HepG2 (cell line): ENCODE measurements at regions not wholly inside any gene's neighbourhood (a gene's known extent, or its start where the extent isn't known, plus 50 kb on each side); places are given as distances from the start of the nearest gene placed in this dataset.

Experiments used
- ATAC-seq: fragments of 200-7000 bp; cut with Tn5 transposase; 3 replicates; pipeline ENCODE4 v1.9.1; 2020; ENCODE audit warnings: mild to moderate bottlenecking, moderate library complexity
- BruUV-seq: library from RNA; stranded (reverse); fragments of 400-500 nt; replicated peaks from 2 replicates; lab custom pipeline; 2021; lab: Mats Ljungman, UMichigan
- CTCF ChIA-PET: fragments of 300-600 bp; formaldehyde crosslinking; extraction: SDS; loops from one replicate; lab custom pipeline; 2021; ENCODE audit warnings: low total read pairs, inconsistent platforms, low intra/inter-chr PET ratio; lab: Yijun Ruan, JAX
- POLR2A ChIA-PET: fragments of 350-600 bp; sonication (Branson Sonifier 250); formaldehyde crosslinking; loops from one replicate; lab custom pipeline; 2020; ENCODE audit warnings: antibody characterized with exemption, inconsistent platforms; lab: Yijun Ruan, JAX
- DNase-seq: peaks from one replicate; pipeline ENCODE4 v3.0.0-alpha.2; 2015; ENCODE audit warnings: low spot score
- FAIRE-seq: peaks from 3 replicates; lab custom pipeline; 2011; peaks lifted over from hg19 to GRCh38; lab: Jason Lieb, UNC
- H2AFZ ChIP-seq: one replicate; pipeline ENCODE4 v1.6.1; 2011; ENCODE audit warnings: low read length, inconsistent platforms
- H3K27ac ChIP-seq: fragments of 300-600 bp; 3 replicates; pipeline ENCODE4 v1.8.0; 2011; ENCODE audit warnings: mixed run types, mild to moderate bottlenecking, mixed read lengths, low read length, inconsistent platforms; ENCODE audit not compliant: insufficient read depth; ENCODE audit errors: extremely low read length
- H3K27me3 ChIP-seq, 2 experiments: fragments of 200-600 bp in 1 of 2; 2 replicates in 1 of 2; 3 replicates in 1 of 2; pipeline versions ENCODE4 v1.6.0 to v1.8.0; 2011; ENCODE audit warnings: low read length in 2 of 2, mild to moderate bottlenecking in 2 of 2, moderate library complexity in 2 of 2, inconsistent platforms in 1 of 2; ENCODE audit not compliant: insufficient read depth in 2 of 2, control insufficient read depth in 1 of 2
- H3K36me3 ChIP-seq, 2 experiments: fragments of 200-600 bp in 1 of 2; replicated peaks in 1 of 2; 2 replicates in 1 of 2; 3 replicates in 1 of 2; pipeline versions ENCODE4 v1.5.1 to v1.8.0; 2011; ENCODE audit warnings: low read length in 2 of 2, inconsistent platforms in 1 of 2; ENCODE audit not compliant: insufficient read depth in 2 of 2, control insufficient read depth in 1 of 2
- H3K4me1 ChIP-seq: 2 replicates; pipeline ENCODE4 v1.5.1; 2012; ENCODE audit warnings: low read length, inconsistent platforms; ENCODE audit not compliant: insufficient read depth
- H3K4me2 ChIP-seq: 2 replicates; pipeline ENCODE4 v1.6.0; 2011; ENCODE audit warnings: low read depth, low read length, inconsistent platforms
- H3K4me3 ChIP-seq, 3 experiments: fragments of 200-600 bp in 1 of 3; sonication (generic), shearing (Covaris generic) in 1 of 3; replicated peaks in 1 of 3; 2 replicates each; pipeline ENCODE4 v1.5.1; 2011 to 2016; ENCODE audit warnings: low read length in 3 of 3, inconsistent platforms in 2 of 3, low read depth in 2 of 3, mild to moderate bottlenecking in 2 of 3, control low read depth in 1 of 3, mixed read lengths in 1 of 3; ENCODE audit not compliant: insufficient read depth in 1 of 3
- H3K79me2 ChIP-seq: one replicate; pipeline ENCODE4 v1.6.1; 2011; ENCODE audit warnings: low read length, inconsistent platforms; ENCODE audit not compliant: insufficient read depth
- H3K9ac ChIP-seq: 2 replicates; pipeline ENCODE4 v1.6.0; 2011; ENCODE audit warnings: mild to moderate bottlenecking, low read depth, low read length, inconsistent platforms; ENCODE audit not compliant: insufficient read depth
- H3K9me3 ChIP-seq: 2 replicates; pipeline ENCODE4 v1.5.1; 2012; ENCODE audit warnings: mild to moderate bottlenecking, low read length
- H4K20me1 ChIP-seq: 2 replicates; pipeline ENCODE4 v1.6.0; 2011; ENCODE audit warnings: inconsistent platforms, mild to moderate bottlenecking, low read length, moderate library complexity; ENCODE audit not compliant: insufficient read depth
- BHLHE40 ChIP-seq: IDR thresholded peaks from 2 replicates; pipeline ENCODE4 v1.6.1; 2011; ENCODE audit warnings: low read length, improper control_type of control experiment
- ERF ChIP-seq: IDR thresholded peaks from 2 replicates; pipeline ENCODE4 v1.6.1; 2018; ENCODE audit warnings: missing biosample characterization, missing genetic modification reagents
- MZF1 ChIP-seq: sonication (generic); formaldehyde crosslinking; IDR thresholded peaks from 2 replicates; pipeline ENCODE4 v1.8.1; 2023; ENCODE audit warnings: mild to moderate bottlenecking, missing genetic modification reagents, borderline replicate concordance
- NFIC ChIP-seq: IDR thresholded peaks from 2 replicates; pipeline ENCODE4 v1.6.1; 2012; ENCODE audit warnings: mild to moderate bottlenecking, low read length, inconsistent platforms
- RFX1 ChIP-seq: fragments of 450-650 bp; IDR thresholded peaks from 2 replicates; pipeline ENCODE4 v1.6.1; 2017
- RXRA ChIP-seq: sonication (generic); formaldehyde crosslinking; IDR thresholded peaks from 2 replicates; pipeline ENCODE4 v1.5.1; 2020; ENCODE audit warnings: missing genetic modification reagents
- SNAI1 ChIP-seq: sonication (generic); formaldehyde crosslinking; IDR thresholded peaks from 2 replicates; pipeline ENCODE4 v1.5.0; 2020; ENCODE audit warnings: mild to moderate bottlenecking, missing genetic modification reagents, borderline replicate concordance
- SRSF4 ChIP-seq: fragments of 200-400 bp; formaldehyde crosslinking; IDR thresholded peaks from one replicate; pipeline ENCODE4 v1.6.1; 2018; ENCODE audit warnings: mild to moderate bottlenecking, low read depth, low read length, moderate library complexity; ENCODE audit not compliant: poor library complexity, severe bottlenecking
- SRSF9 ChIP-seq: fragments of 200-400 bp; formaldehyde crosslinking; IDR thresholded peaks from 2 replicates; pipeline ENCODE4 v1.6.1; 2018; ENCODE audit warnings: borderline replicate concordance, mild to moderate bottlenecking, low read depth, low read length; ENCODE audit not compliant: insufficient read depth, poor library complexity, severe bottlenecking
- ZBTB21 ChIP-seq: sonication (generic); formaldehyde crosslinking; IDR thresholded peaks from 2 replicates; pipeline ENCODE4 v1.4.0; 2020; ENCODE audit warnings: missing genetic modification reagents
- ZMYM2 ChIP-seq: sonication (generic); formaldehyde crosslinking; IDR thresholded peaks from 2 replicates; pipeline ENCODE4 v1.8.0; 2022; ENCODE audit warnings: mild to moderate bottlenecking, missing genetic modification reagents
- ZMYM4 ChIP-seq: sonication (generic); formaldehyde crosslinking; IDR thresholded peaks from 2 replicates; pipeline ENCODE4 v1.8.1; 2023; ENCODE audit warnings: mild to moderate bottlenecking, missing genetic modification reagents
- ZNF432 ChIP-seq: sonication (generic); formaldehyde crosslinking; IDR thresholded peaks from 2 replicates; pipeline ENCODE4 v1.5.0; 2020; ENCODE audit warnings: missing genetic modification reagents, mild to moderate bottlenecking, borderline replicate concordance
- ZNF512B ChIP-seq: sonication (generic); formaldehyde crosslinking; IDR thresholded peaks from 2 replicates; pipeline ENCODE4 v1.5.1; 2020; ENCODE audit warnings: missing genetic modification reagents, mild to moderate bottlenecking, borderline replicate concordance
- ZNF766 ChIP-seq: sonication (generic); formaldehyde crosslinking; IDR thresholded peaks from 2 replicates; pipeline ENCODE4 v1.5.0; 2020; ENCODE audit warnings: missing genetic modification reagents, borderline replicate concordance
- ZNF770 ChIP-seq: sonication (generic); formaldehyde crosslinking; IDR thresholded peaks from 2 replicates; pipeline ENCODE4 v1.5.0; 2020; ENCODE audit warnings: mild to moderate bottlenecking, missing genetic modification reagents
- ZSCAN21 ChIP-seq: sonication (generic); formaldehyde crosslinking; IDR thresholded peaks from 2 replicates; pipeline ENCODE4 v1.8.0; 2022; ENCODE audit warnings: mild to moderate bottlenecking, missing genetic modification reagents, moderate library complexity, borderline replicate concordance
- ZSCAN22 ChIP-seq: sonication (generic); formaldehyde crosslinking; IDR thresholded peaks from 2 replicates; pipeline ENCODE4 v1.4.0; 2020; ENCODE audit warnings: mild to moderate bottlenecking, missing genetic modification reagents
- WGBS: methylation state at CpG from one replicate; pipeline ENCODE4 v1.1.6; 2017; ENCODE audit warnings: low lambda C conversion rate; 5-methylcytosine and 5-hydroxymethylcytosine counted together
- in situ Hi-C: cut with HindIII; loops from 2 replicates; pipeline ENCODE4 v1.10.0; 2017; ENCODE audit warnings: low pct_unique_long_range_greater_than_20kb; ENCODE audit not compliant: extremely low pct_ligation_motif_present
- intact Hi-C: fragments of 100-400 bp; cut with micrococcal nuclease; formaldehyde crosslinking; loops from one replicate; pipeline ENCODE4 v1.10.0; 2022; ENCODE audit not compliant: unreplicated experiment

- no peak overlapping the region for H3K4me2 ChIP-seq
- in situ Hi-C loops (no loop called here), intact Hi-C loops (no loop called here)
- no peaks in the 10 kb centered on the region for H4K20me1 ChIP-seq
- peaks cover 0 to 1% of the 10 kb centered on the region in 2 experiments; a peak in 2 of 5 replicates for H3K27me3 ChIP-seq
- H3K9ac ChIP-seq = no peak overlapping the region
- H3K4me1 ChIP-seq = no peaks in the 10 kb centered on the region
- no peak for DNase-seq
- no peaks in the 10 kb centered on the region for H3K36me3 ChIP-seq
- no peak overlapping the region for H3K4me3 ChIP-seq
- BruUV-seq = no TSS peak
- ChIA-PET POLR2A (no interaction called here), CTCF (no interaction called here)
- no peak overlapping the region for H2AFZ ChIP-seq
- FAIRE-seq = no peak
- ATAC-seq = no peak
- no peak for TF ChIP-seq ZNF432 (CRISPR knock-in tag)
- TF ChIP-seq RFX1 = no peak
- TF ChIP-seq ZSCAN21 (CRISPR knock-in tag) = no peak
- TF ChIP-seq ZNF512B (CRISPR knock-in tag) = no peak
- TF ChIP-seq ZMYM4 (CRISPR knock-in tag) = no peak
- TF ChIP-seq SRSF9 = no peak
- no peak for TF ChIP-seq SNAI1
- no peak for TF ChIP-seq NFIC
- no peak for TF ChIP-seq BHLHE40
- no peak for TF ChIP-seq MZF1 (CRISPR knock-in tag)
- TF ChIP-seq RXRA (CRISPR knock-in tag) = no peak
- no peak for TF ChIP-seq ZSCAN22 (CRISPR knock-in tag)
- no peak for TF ChIP-seq ZBTB21 (CRISPR knock-in tag)
- TF ChIP-seq ZNF766 = no peak
- TF ChIP-seq ZNF770 (CRISPR knock-in tag) = no peak
- TF ChIP-seq ERF (CRISPR knock-in tag) = no peak
- no peak for TF ChIP-seq ZMYM2
- TF ChIP-seq SRSF4 = no peak
- H3K79me2 ChIP-seq = no peaks in the 10 kb centered on the region
- WGBS = 0% methylated on average over 2 of the region's 12 CpGs
- no peaks in the 10 kb centered on the region for H3K9me3 ChIP-seq
- H3K27ac ChIP-seq = no peak overlapping the region
Measured at GRCh38 chr13:22964245-22964966, 216.4 kb upstream of the SGCG start.
